Myocyte (in vitro differentiated cells): ENCODE measurements at regions not wholly inside any gene's neighbourhood (a gene's known extent, or its start where the extent isn't known, plus 50 kb on each side); places are given as distances from the start of the nearest gene placed in this dataset.
A peak's percentile ranks its signal among the peaks of the same experiment; 100 is the strongest.

ENCODE experiments used
- DNase-seq: peaks from one replicate; pipeline ENCODE4 v3.0.0-alpha.2; 2012; ENCODE audit warnings: low read depth

DNA sequence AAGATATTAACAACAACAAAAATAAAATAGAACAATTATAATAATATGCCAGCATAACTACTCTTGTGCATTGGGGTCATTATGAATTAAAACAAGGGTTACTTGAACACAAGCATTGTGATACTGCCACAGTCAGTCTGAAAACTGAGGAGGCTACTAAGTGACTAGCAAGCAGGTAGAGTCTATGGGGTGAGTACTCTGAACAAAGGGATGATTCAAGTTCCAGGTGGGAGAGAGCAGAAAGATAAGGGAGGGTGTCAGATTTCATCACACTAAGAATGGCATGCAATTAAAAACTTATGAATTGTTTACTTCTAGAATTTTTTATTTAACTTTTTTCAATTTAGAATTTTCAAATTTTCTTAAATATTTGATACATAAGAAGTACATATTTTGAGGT is 754.4 kb upstream of the GOLIM4 start:
- DNase-seq, result no peak

DNA sequence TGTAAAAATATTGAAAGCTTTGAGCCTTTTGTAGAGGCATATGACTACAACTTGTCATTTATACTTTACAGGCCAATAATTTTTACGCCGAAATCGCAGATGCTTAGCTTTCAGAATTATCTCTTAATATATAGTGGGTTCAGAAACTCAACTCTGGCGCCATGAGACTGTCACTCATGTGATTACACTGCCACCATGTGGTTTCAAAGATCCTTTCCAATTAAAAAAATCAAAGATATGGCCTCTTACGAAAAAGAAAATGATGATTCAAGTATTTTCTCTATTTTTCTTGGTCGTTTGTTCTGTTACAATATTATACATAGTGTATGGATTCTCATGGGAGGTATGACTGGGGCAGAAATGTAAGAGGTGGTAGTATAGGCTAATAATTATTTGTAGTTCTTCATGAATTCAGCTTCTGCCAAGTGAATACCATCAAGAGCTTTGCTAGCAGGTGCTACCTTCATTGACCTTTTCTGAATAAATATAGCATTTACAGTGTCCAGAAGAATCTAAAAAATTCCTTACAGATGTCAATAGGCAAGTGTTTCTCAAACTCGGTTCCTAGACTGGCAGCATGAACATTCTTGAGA is 751.7 kb upstream of the GOLIM4 start:
- peak; percentile 59 for DNase-seq

DNA sequence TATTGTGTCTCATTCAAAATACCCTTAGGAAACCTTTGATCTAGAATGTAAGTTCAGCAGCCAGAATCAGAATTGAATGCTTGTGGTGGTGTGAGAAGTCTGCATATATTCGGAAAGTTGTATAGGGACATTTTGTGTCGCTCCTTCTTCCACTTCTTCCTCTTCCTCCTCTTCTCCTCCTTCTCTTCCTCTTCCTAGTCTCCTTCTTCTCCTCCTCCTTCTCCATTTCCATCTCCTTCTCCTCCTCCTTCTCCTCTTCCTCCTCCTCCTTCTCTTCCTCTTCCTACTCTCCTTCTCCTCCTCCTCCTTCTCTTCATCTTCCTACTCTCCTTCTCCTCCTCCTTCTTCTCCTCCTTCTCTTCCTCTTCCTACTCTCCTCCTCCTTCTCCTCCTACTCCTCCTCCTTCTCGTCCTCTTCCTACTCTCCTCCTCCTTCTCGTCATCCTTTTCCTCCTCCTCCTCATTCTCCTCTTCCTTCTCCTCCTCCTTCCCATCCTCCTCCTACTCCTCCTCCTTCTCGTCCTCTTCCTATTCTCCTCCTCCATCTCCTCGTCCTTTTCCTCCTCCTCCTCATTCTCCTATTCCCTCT is 749.3 kb upstream of the GOLIM4 start:
- DNase-seq, result no peak

DNA sequence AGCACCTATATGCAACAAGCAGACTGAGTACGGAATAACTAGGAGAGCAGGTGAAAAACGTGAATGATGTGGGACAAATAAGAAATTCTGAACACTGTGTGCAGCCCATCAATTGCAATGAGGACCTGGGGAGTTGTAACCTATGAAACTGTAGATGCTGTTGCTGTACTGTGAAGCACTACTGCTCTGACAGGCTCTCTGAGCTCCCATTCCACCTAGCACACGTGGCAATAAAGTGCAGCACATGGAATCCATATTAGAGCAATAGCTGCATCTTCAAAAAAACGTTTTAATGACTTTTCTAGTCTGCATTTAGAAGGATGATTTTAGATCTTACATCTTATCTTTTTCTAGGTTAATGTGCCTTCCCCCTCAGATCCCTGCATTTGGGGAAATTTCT is 748.7 kb upstream of the GOLIM4 start:
- DNase-seq, result no peak

DNA sequence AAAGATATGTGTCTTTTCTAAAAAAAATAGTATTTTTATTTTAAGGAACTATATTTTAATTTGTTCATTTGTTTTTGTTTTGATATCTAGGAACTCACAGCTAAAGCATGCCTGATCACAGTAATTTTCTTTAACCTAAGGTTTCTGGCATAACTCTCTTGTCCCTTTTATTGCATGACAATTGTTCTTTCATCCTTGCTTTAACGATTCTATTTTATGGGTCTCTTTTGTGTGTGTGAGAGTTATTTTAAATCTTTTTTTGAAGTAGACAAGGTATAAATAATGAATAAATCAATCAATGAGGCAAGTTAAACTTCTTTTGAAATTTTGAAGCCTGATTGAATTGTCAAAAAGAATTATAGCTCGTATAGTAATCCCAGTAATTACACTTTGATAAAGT is 747.8 kb upstream of the GOLIM4 start:
- DNase-seq, result no peak

DNA sequence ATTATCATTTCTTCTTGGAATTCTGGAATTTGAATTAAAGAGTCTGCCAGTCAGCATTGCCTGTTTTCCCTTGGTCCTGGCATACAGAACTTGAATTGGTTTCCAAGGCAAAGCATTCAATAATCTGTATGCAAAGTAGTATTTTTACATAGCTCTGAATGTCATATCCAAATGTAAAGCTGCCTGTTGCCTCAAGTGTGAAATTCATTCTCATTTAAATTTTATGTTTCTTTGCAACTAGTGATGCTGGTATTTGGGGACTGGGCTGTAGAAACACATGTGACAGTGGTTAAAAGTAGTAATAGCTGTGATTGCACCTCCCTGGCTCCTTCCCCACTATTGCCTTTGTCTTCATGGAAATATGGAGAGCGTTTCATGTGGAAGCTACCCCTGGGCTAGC is 743.9 kb upstream of the GOLIM4 start:
- no peak for DNase-seq

DNA sequence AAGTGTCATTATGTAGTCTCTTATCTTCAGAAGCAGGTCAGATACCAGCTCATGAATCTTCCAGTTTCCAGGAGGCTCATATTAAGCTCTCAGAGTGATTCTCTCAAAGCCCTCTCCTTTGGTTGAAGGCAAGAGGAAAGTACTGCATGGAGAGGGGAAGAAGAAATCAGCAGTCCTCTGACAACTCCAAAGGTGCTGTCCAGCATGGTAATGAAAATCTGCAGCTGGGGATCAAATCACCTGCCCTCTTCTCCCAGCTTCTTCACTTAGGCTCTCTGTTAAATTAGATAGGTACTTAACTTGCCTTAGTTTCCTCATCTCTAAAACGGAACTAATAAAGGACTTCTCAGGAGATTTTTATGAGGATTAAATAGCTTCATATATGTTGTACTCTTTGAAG is 738.8 kb upstream of the GOLIM4 start:
- no peak for DNase-seq

DNA sequence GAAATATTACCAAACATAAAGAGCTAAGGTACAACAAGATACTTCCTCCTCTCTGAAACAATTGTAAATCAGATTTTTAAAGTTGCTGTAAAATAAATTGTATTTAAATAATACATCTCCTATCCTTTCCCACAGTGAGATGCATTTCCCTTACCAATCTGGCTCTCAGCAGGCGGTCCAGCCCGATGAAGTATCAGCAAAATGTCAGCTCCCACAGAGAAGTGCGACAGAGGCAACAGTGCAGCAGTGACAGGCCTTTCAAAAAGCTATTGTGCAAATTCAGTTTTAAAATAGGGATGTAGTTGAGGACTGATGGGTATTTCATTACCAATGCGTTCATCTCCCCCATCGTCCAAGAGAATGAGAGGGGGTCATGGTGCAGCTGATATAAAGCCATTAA is 733.2 kb upstream of the GOLIM4 start:
- DNase-seq, result no peak

DNA sequence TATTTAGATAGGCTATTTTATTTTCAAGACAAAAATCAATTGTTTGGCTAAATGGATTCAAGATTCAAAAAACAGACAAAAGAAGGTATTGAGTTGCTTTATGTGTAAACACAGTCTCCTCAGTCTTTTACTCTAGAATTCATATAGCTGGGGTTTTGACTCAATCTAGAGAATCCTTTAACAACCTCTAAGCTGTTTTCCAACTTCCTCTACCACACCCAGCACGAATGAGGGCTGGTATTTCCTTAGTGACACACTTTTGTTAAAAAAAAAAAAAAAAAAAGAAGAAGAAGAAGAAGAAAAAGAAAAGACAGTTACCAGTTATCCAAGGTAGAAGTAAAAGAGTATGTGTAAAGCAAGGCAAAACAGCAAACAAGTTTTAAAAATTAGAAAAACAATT is 732.8 kb upstream of the GOLIM4 start:
- no peak for DNase-seq

DNA sequence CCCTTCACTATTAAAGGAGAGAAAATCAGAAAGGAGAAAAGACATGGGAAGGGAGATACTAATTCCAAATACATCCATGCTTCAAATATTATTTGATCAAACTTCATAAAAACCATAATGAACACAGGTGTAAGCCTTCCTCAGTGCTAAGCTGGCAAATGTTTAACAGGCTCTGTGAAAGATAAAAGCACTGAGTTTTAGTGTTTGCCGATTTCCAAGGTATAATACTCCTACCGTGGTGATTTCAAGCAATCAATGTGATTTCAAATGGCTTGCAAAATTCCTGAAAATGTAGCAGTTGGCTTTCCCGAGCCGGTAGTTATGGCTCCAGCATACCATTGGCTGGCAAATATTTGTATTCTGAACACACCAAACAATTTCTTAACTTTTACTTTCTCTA is 732.3 kb upstream of the GOLIM4 start:
- no peak for DNase-seq

DNA sequence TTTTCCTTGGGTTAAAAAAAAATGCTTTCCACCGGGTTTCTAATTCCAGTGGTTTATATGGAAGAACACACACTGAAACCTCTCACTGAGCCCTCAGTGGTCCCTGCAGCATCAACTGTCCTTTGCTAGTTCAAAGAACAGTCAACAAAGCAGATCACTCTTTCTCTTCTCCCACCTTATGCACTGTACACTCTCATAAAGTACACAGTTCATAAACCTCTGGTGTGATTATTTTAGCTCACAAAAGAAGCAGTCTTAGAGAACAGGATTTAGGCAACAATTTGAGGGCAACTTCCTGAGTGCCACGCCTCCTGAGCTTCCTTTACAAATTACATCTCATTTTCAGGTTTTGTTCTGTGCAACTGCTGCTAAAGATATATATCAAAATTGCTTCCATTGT is 728.4 kb upstream of the GOLIM4 start:
- DNase-seq, result no peak

DNA sequence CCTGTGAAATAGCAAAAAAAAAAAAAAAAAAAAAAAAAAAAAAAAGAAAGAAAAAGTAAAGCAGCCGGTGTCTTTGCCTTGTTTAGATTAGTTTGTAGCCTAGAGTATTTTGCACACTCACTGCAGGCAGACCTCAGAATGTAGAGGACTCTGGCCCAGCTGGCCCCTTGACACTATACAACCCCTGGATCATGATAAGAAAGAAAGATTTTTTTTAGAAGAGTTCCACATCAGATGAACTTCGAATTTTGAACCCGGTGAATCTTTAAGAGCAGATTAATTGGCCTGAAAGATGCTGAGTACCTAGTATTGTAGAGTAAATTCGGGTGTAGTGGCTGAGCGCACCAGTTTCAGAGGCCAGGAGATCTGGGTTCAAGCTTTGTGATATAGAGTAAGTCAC is 727.7 kb upstream of the GOLIM4 start:
- no peak for DNase-seq

DNA sequence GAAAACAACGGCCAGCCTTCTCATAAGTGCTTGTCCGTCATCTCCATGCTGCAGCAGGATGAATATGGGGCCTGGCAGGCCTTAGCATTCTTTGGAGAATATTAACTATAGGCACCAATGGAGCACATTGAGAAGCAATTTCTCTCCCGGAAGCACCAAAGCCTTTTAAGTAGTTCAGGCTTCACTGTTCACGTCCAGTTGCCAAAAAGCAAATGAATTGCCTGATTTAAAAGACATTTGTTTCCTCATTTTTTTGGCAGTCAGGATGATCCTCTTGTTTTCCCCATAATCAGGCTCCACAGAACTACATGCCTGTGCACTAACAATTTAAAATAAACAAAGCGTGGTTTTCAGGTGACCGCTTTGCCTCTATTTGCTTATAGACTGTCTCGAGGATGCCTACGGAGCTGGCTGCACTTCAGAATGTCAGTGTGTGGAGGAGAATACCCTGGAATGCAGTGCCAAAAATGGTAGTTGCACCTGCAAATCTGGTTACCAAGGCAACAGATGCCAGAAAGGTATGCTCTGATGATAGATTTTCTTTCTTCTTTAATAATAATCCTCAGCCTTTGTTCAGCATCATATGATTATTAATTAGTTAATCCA is 725.2 kb upstream of the GOLIM4 start:
- no peak for DNase-seq

DNA sequence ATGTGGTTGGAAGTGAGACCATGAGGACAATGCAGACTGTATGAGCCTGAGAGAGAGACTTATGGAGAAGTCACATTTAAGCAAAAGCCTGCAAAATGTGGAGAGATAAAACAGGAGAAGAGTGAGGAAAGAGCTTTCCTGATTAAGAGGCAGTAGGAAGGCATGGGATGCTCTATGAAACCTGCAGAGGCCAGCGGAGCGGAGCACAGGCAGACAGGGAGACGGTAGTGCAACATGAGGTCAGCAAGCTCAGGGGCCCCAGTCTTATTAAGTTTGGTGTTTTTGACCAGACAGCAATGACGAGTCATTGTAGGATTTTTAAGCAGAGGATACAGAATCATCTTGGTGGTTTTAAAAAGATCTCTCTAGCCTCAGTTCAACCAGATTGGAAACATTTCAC is 721.5 kb upstream of the GOLIM4 start:
- no peak for DNase-seq

DNA sequence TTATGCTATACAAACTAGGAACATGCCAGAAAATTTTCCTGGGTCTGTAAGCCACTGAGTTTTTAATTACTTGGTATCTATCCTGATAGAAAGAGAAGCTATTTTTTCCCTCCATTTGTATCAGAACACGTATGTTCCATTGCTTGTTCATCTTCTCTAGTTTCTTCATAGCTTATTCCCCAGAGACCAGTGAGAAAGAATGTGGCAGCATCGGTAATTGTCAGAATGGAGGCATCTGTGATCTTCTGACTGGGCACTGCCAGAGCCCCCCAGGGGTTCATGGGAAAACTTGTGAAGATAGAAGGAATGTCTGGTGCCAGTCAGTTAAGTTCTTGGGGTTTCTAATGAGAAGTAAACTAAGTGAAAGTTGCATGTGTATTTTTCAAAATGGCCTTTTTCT is 720.2 kb upstream of the GOLIM4 start:
- no peak for DNase-seq

DNA sequence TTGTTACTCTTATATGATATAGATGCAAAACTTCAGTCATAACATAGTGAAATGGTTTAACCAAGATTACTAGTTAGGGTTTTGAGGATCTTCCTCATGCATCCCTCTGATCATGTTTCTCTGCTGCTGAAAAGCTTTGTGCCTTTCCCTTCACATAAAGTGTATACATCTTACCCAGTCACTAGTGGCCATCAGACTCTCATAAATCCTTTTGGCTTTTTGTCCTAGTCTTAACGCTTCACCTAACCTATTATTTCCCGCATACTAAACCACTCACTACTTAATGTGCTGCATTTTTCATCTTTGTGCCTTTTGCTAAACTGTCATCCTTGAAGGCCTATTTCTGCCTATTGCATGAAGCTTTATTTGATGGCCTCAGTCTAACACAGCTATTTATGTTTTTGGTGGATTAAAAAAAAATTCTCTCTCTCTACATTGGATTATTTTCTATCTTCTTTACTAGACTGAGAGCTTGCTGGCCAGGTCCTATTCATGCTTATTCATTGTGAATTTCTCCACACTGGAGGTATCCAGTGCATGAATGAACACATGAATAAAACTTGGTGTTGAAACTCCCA is 717.6 kb upstream of the GOLIM4 start:
- no peak for DNase-seq

DNA sequence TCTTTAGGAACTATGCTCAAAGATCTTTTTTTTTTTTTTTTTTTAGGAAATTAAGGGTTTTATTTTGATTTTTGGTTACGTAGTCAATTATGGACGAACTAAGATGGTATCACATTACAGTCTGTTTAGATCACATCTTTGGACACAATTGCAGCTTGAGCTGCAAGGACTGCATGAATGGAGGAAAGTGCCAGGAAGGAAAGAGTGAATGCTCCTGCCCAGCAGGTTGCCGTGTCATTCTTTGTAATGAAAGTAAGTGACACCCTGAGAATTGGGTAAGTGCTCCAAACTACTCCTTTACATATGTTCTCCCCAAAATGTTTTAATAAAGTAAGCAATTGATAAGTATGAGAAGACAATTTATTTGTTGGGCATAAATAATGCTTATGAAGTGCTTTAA is 716.5 kb upstream of the GOLIM4 start:
- no peak for DNase-seq

DNA sequence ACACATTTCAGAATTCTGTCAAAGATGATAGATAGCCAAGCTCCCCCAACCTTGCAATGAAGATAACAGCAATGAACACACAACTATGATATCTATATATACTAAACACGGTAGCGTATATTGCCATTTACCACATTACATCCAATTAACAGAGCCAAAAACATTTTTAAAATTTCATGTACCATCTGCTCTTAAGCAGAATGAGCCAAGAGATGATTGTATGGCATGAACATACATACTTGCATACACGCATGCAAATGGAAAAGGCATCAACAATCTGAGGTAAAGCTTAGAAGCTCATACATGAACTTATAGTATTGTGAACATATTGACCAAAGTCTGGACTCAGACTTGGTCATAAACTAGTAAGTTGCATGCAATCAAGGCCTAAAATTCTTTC is 712.9 kb upstream of the GOLIM4 start:
- DNase-seq, result no peak

DNA sequence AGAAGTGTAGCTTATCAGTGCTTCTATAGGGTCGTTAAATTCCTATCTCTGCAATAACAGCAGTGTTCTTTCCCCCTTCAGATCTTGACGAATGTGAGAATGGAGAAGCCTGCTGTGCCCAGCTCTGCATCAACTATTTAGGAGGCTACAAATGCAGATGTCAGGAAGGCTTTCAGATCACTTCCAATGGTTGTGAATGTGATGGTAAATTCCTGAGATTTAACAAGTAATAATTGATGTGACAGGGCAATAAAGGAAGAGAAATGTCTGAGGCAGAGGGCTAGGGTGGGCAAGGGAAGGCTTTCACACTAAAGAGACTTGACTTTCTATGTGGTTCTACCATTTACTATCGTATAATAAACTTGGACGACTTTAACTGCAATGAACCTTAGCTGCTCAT is 711.7 kb upstream of the GOLIM4 start:
- no peak for DNase-seq

DNA sequence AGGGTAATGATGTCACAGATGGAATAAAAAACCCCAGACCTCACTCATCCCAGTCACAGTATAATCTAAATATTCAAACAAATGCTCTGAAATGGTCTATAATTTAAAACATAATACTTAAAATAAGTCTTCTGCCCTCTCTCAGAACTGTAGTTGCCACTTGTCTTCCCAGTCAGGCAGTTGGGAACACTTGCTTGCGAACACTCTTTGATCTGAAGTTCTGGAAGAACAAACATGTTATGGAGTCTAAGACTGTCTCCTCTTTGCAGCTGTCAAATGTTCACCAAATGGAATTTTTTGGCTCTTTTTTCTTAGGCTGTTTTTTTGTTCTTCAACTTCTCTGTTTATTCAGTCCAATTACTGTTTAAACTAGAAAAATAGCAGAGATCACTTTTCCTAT is 711.1 kb upstream of the GOLIM4 start:
- DNase-seq, result no peak

DNA sequence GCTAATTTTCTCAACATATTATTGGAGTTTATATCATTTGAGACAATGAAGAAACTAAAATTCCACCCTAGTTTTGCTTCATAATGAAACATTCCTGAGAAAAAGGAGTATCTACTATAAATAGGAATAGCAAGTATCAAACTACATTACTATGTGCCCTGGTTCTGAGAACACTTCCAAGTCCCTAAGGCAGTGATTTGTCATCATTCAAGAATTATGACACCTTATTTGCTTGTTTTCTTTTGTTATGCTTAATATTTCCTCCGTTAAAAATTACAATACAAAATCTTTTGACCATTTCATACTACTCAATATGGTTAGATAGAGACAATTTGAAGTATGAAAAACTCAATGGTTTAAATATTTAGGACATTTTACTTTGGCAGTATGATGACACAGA is 707.8 kb upstream of the GOLIM4 start:
- no peak for DNase-seq

DNA sequence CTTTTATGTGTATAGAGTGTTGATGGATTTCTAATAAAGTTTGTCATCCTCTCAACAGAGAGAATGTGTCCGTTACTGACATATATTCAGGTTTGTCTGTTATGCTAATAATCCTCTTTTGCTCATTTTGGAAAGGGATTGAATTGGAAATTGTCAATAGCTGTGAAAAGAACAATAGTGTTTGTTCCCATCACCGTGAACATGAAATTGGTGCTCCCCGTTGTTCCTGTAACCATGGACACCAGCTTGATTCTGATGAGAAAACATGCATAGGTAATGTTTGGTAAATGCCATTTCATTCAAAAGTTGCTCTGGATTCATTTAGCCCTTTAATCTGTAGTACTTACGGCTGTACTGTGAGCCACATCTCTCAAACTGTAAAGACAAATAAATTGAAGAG is 707.0 kb upstream of the GOLIM4 start:
- no peak for DNase-seq

DNA sequence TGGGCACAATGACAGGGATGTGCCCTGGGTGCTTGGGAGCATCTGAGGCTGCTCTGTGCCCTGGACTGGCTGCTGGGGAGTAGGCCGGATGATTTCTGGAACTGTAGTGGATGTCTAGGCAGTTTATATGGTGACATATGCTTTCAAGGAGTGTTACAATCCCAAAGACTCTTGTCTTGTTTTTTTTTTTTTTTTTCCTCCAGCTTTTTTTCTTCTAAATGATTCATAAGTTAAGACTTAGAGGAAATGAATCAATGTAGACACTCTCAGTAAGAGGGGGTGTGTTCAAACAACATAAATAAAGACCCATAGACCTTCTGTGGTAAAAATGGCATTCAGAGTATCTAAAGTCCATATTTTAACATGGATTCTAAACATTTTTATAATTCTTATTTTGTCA is 706.1 kb upstream of the GOLIM4 start:
- no peak for DNase-seq
